ENCODE measurements at regions not wholly inside any gene's neighbourhood (a gene's known extent, or its start where the extent isn't known, plus 50 kb on each side); places are given as distances from the start of the nearest gene placed in this dataset.

GRCh38 chr9:115442054-115442453, 324.1 kb upstream of the TNC start:
- no peak for TF ChIP-seq CTCF (IDR thresholded peaks at IDR 0.05)
- no peak for TF ChIP-seq POLR2AphosphoS5 (IDR thresholded peaks at IDR 0.05; ENCODE audit: low read depth, low read length)
- TF ChIP-seq REST (IDR thresholded peaks at IDR 0.05; ENCODE audit: insufficient read depth in 1 of 2, low read depth in 2 of 2, low read length in 1 of 2), result no peak
- TF ChIP-seq TCF7L2 (IDR thresholded peaks at IDR 0.05; ENCODE audit: low read depth, low read length), result no peak
- no peak for TF ChIP-seq SIN3A (IDR thresholded peaks at IDR 0.05; ENCODE audit: borderline replicate concordance, insufficient read depth, low read depth, low read length)
